OCI-LY7 (cell line): ENCODE measurements at regions not wholly inside any gene's neighbourhood (a gene's known extent, or its start where the extent isn't known, plus 50 kb on each side); places are given as distances from the start of the nearest gene placed in this dataset.
A peak's percentile ranks its signal among the peaks of the same experiment; 100 is the strongest.

Experiments used
- BruUV-seq: library from RNA; stranded (reverse); fragments of 400-500 nt; replicated peaks from 2 replicates; lab custom pipeline; 2021; lab: Mats Ljungman, UMichigan
- CTCF ChIA-PET: fragments of 300-600 bp; sonication (Branson Sonifier 250); formaldehyde crosslinking; loops from one replicate; lab custom pipeline; 2022; ENCODE audit warnings: antibody characterized with exemption; ENCODE audit not compliant: unreplicated experiment; lab: Charles Lee
- POLR2A ChIA-PET: fragments of 300-600 bp; sonication (Branson Sonifier 250); formaldehyde crosslinking; loops from one replicate; lab custom pipeline; 2022; ENCODE audit warnings: antibody characterized with exemption; lab: Charles Lee
- DNase-seq: peaks from one replicate; pipeline ENCODE4 v3.0.0-alpha.2; 2015; ENCODE audit warnings: low spot score
- H2AFZ ChIP-seq: fragments of 200-600 bp; sonication (generic), shearing (Covaris generic); 2 replicates; pipeline ENCODE4 v1.6.1; 2014; ENCODE audit warnings: mild to moderate bottlenecking, antibody characterized with exemption, low read length, moderate library complexity
- H3K27ac ChIP-seq: fragments of 200-600 bp; sonication (generic); 2 replicates; pipeline ENCODE4 v1.5.1; 2014; ENCODE audit warnings: mixed run types, low read depth, mild to moderate bottlenecking, moderate library complexity, low read length, inconsistent platforms; ENCODE audit not compliant: poor library complexity, severe bottlenecking
- H3K36me3 ChIP-seq: fragments of 200-600 bp; sonication (generic); 2 replicates; pipeline ENCODE4 v1.6.1; 2014; ENCODE audit warnings: mild to moderate bottlenecking, antibody characterized with exemption, low read length, moderate library complexity, mixed read lengths; ENCODE audit not compliant: insufficient read depth
- H3K4me1 ChIP-seq: fragments of 200-600 bp; sonication (generic); 2 replicates; pipeline ENCODE4 v1.5.1; 2014; ENCODE audit warnings: mild to moderate bottlenecking, low read length; ENCODE audit not compliant: insufficient read depth, poor library complexity, severe bottlenecking
- H3K4me2 ChIP-seq: fragments of 200-600 bp; sonication (generic); 2 replicates; pipeline ENCODE4 v1.6.1; 2014; ENCODE audit warnings: mild to moderate bottlenecking, low read length
- H3K4me3 ChIP-seq: fragments of 200-600 bp; sonication (generic); 2 replicates; pipeline ENCODE4 v1.5.1; 2014; ENCODE audit warnings: mild to moderate bottlenecking, low read depth, low read length; ENCODE audit not compliant: poor library complexity, severe bottlenecking
- H3K79me2 ChIP-seq: fragments of 200-600 bp; sonication (generic); 2 replicates; pipeline ENCODE4 v1.6.1; 2016; ENCODE audit warnings: low read depth, mild to moderate bottlenecking, low read length, moderate library complexity, mixed read lengths; ENCODE audit not compliant: insufficient read depth
- H3K9me2 ChIP-seq: fragments of 200-600 bp; sonication (generic); 2 replicates; pipeline ENCODE4 v1.6.1; 2016; ENCODE audit warnings: mild to moderate bottlenecking, low read length, mixed read lengths; ENCODE audit not compliant: insufficient read depth
- H3K9me3 ChIP-seq: fragments of 200-600 bp; sonication (generic); 2 replicates; pipeline ENCODE4 v1.6.1; 2014; ENCODE audit warnings: mild to moderate bottlenecking, mixed run types, low read length, mixed read lengths
- H4K20me1 ChIP-seq: fragments of 200-600 bp; sonication (generic); 2 replicates; pipeline ENCODE4 v1.6.1; 2014; ENCODE audit warnings: mild to moderate bottlenecking, antibody characterized with exemption, low read length, moderate library complexity, mixed read lengths; ENCODE audit not compliant: insufficient read depth
- CTCF ChIP-seq: fragments of 200-600 bp; sonication (generic); conservative IDR thresholded peaks from 2 replicates; pipeline ENCODE4 v1.5.1; 2014; ENCODE audit warnings: mild to moderate bottlenecking, antibody characterized with exemption, low read length, moderate library complexity, mixed read lengths
- EZH2phosphoT487 ChIP-seq: fragments of 200-600 bp; sonication (generic); IDR thresholded peaks from 2 replicates; pipeline ENCODE4 v1.6.1; 2018; ENCODE audit warnings: low read depth, borderline replicate concordance, mild to moderate bottlenecking, mixed run types, antibody characterized with exemption, low read length, moderate library complexity, mixed read lengths
- intact Hi-C: fragments of 100-400 bp; cut with micrococcal nuclease; formaldehyde crosslinking; loops from one replicate; pipeline ENCODE4 v1.10.0; 2022; ENCODE audit not compliant: unreplicated experiment

DNA sequence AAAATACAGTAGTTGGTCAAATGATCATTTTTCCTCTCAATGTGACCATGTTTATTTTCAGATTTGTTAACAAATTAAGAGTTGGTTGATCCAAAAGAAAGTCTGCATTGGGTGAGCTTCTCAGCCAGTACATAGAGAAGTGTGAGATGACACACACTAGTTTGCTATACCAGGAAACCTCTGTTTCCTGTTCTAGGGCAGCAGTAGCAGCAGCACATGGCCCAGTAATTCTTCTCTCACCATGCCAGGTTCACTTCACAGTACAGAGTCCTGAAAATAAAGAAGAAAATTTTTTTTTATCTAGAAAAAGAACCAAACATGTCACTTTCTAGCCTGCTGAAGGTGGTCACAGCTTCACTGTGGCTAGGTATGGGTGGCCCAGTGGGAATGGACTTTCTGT is 250.2 kb upstream of the OR4E1 start:
- peak overlapping the region; percentile 82 for H2AFZ ChIP-seq
- intact Hi-C loops = loop anchor here (2.0 to 10.0 kb wide), 4 partner anchors 29 to 1459 kb away; partner anchors contain the start of genes PIP4P1 and PNP
- ChIA-PET CTCF (interaction anchor here (0.5 to 0.6 kb wide), 2 partner anchors 10 kb away, joined by 3 read pairs; no protein-coding TSS in a partner anchor), POLR2A (interaction anchor here (0.7 to 1.3 kb wide), 3 partner anchors 10 to 529 kb away, joined by 3 to 6 read pairs (median 5); no protein-coding TSS in a partner anchor)
- BruUV-seq = no TSS peak
- peak overlapping the region; percentile 62 for H3K4me2 ChIP-seq
- H3K36me3 ChIP-seq = no peaks in the 10 kb centered on the region; the same call in 1 of the 2 replicates
- peak overlapping the region; percentile 91 for H3K27ac ChIP-seq
- no peaks in the 10 kb centered on the region for H3K9me2 ChIP-seq
- TF ChIP-seq EZH2phosphoT487 = no peak
- TF ChIP-seq CTCF = no peak
- no peaks in the 10 kb centered on the region for H3K79me2 ChIP-seq
- peak overlapping the region; percentile 40 for H3K4me3 ChIP-seq
- DNase-seq = peak; percentile 86
- peaks cover 41% of the 10 kb centered on the region for H3K4me1 ChIP-seq
- H3K9me3 ChIP-seq = peaks cover 13% of the 10 kb centered on the region; the same call in 1 of the 2 replicates
- no peaks in the 10 kb centered on the region for H4K20me1 ChIP-seq

GRCh38 chr14:21921453-21921852 is 247.8 kb upstream of the OR4E1 start:
- BruUV-seq = no TSS peak
- Histone ChIP-seq H3K9me2 (no peaks in the 10 kb centered on the region), H3K4me2 (no peak overlapping the region), H3K36me3 (no peaks in the 10 kb centered on the region; the same call in 1 of the 2 replicates), H3K79me2 (no peaks in the 10 kb centered on the region), H3K4me1 (peaks cover 56% of the 10 kb centered on the region), H4K20me1 (no peaks in the 10 kb centered on the region), H3K9me3 (peaks cover 13% of the 10 kb centered on the region; the same call in 1 of the 2 replicates), H3K27ac (no peak overlapping the region), H2AFZ (no peak overlapping the region), H3K4me3 (no peak overlapping the region)
- ChIA-PET CTCF (interaction anchor here (0.8 to 1.6 kb wide), 2 partner anchors 10 to 12 kb away, joined by 3 to 4 read pairs; no protein-coding TSS in a partner anchor), POLR2A (interaction anchor here (0.6 to 4.6 kb wide), 4 partner anchors 9 to 50 kb away, joined by 3 to 30 read pairs (median 3); no protein-coding TSS in a partner anchor)
- DNase-seq = no peak
- intact Hi-C loops = loop anchor here (5.0 to 10.0 kb wide), 3 partner anchors 363 to 1457 kb away; partner anchors contain the start of genes PIP4P1 and PNP
- TF ChIP-seq EZH2phosphoT487 (no peak), CTCF (no peak)
